Astrocyte (in vitro differentiated cells and primary cell): ENCODE measurements at regions not wholly inside any gene's neighbourhood (a gene's known extent, or its start where the extent isn't known, plus 50 kb on each side); places are given as distances from the start of the nearest gene placed in this dataset.
"Not testable (repeated sequence)": the region's sequence is repeated elsewhere in the genome, so short reads cannot be mapped to it uniquely, and the experiment has no call there.

ENCODE experiments used
- EZH2 ChIP-seq: IDR thresholded peaks from 2 replicates; pipeline ENCODE4 v1.6.1; 2012; ENCODE audit warnings: mild to moderate bottlenecking, low read length, inconsistent platforms; ENCODE audit not compliant: insufficient read depth
- TF ChIP-seq, protein P1 (sequence below): IDR thresholded peaks from 2 replicates; pipeline ENCODE4 v1.5.1; 2011; ENCODE audit warnings: low read depth, mild to moderate bottlenecking, inconsistent platforms, low read length, moderate library complexity; ENCODE audit not compliant: insufficient read depth

DNA sequence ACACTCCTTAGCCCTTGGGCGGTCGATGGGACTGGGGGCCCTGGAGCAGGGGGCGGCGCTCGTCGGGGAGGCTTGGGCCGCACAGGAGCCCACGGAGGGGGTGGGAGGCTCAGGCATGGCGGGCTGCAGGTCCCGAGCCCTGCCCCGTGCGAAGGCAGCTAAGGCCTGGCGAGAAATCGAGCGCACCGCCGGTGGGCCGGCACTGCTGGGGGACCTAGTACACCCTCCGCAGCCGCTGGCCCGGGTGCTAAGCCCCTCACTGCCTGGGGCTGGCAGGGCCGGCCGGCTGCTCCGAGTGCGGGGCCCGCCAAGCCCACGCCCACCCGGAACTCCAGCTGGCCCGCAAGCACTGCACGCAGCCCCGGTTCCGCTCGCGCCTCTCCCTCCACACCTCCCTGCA lies 68.0 kb upstream of the DDR1 start:
- TF ChIP-seq EZH2, result not testable (repeated sequence)
- TF ChIP-seq, protein P1, sequence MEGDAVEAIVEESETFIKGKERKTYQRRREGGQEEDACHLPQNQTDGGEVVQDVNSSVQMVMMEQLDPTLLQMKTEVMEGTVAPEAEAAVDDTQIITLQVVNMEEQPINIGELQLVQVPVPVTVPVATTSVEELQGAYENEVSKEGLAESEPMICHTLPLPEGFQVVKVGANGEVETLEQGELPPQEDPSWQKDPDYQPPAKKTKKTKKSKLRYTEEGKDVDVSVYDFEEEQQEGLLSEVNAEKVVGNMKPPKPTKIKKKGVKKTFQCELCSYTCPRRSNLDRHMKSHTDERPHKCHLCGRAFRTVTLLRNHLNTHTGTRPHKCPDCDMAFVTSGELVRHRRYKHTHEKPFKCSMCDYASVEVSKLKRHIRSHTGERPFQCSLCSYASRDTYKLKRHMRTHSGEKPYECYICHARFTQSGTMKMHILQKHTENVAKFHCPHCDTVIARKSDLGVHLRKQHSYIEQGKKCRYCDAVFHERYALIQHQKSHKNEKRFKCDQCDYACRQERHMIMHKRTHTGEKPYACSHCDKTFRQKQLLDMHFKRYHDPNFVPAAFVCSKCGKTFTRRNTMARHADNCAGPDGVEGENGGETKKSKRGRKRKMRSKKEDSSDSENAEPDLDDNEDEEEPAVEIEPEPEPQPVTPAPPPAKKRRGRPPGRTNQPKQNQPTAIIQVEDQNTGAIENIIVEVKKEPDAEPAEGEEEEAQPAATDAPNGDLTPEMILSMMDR, result not testable (repeated sequence)
